Endothelial cell of umbilical vein (primary cell): ENCODE measurements at regions not wholly inside any gene's neighbourhood (a gene's known extent, or its start where the extent isn't known, plus 50 kb on each side); places are given as distances from the start of the nearest gene placed in this dataset.

Source experiments
- EZH2 ChIP-seq: IDR thresholded peaks from 2 replicates; pipeline ENCODE4 v1.6.1; 2012; ENCODE audit warnings: borderline replicate concordance, low read depth, mild to moderate bottlenecking, moderate library complexity, low read length, inconsistent platforms; ENCODE audit not compliant: severe bottlenecking
- FOS ChIP-seq: IDR thresholded peaks from 2 replicates; pipeline ENCODE4 v1.6.1; 2011; ENCODE audit warnings: mild to moderate bottlenecking, low read length, moderate library complexity, borderline replicate concordance; ENCODE audit not compliant: insufficient read depth
- POLR2A ChIP-seq: IDR thresholded peaks from 2 replicates; pipeline ENCODE4 v1.6.1; 2012; ENCODE audit warnings: low read depth, mild to moderate bottlenecking, control low read depth, low read length
- POLR2AphosphoS5 ChIP-seq: IDR thresholded peaks from 2 replicates; pipeline ENCODE4 v1.6.1; 2012; ENCODE audit warnings: low read depth, mild to moderate bottlenecking, control low read depth, low read length, moderate library complexity; ENCODE audit not compliant: insufficient read depth
- TF ChIP-seq, protein P1 (sequence below): IDR thresholded peaks from 2 replicates; pipeline ENCODE4 v1.6.1; 2011; ENCODE audit not compliant: insufficient read depth, insufficient read length
- TF ChIP-seq, protein P2 (sequence below), 2 donors: IDR thresholded peaks; 1 replicate in 1 of 2; 2 replicates in 1 of 2; pipeline ENCODE4 v1.5.1; 2011; ENCODE audit warnings: low read length in 2 of 2, mild to moderate bottlenecking in 2 of 2, moderate library complexity in 2 of 2, control low read depth in 1 of 2, inconsistent platforms in 1 of 2, low read depth in 1 of 2; ENCODE audit not compliant: insufficient read depth in 1 of 2; ENCODE audit errors: extremely low read depth in 1 of 2

DNA sequence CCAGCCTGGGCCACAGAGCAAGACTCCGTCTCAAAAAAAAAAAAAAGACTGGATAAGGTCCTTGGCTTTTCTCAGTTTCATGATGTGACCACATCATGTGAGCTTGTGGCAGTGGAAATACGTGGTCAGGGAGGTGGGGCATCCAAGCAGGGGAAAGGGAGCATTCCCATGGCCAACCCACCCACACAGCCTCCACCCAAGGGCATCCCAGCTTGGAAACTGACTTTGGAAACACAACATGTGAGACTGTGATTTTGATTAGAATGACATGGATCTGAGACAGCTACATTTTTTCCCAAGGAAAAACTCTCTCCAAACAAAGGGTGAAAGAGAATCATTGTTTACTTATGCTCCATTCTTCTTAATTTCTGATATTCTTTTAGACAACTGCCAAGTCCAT, 405.0 kb upstream of the ZNF507 start:
- TF ChIP-seq POLR2A (no peak), POLR2AphosphoS5 (no peak), EZH2 (no peak), FOS (no peak)
- TF ChIP-seq, protein P1, sequence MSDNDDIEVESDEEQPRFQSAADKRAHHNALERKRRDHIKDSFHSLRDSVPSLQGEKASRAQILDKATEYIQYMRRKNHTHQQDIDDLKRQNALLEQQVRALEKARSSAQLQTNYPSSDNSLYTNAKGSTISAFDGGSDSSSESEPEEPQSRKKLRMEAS, result no peak
- TF ChIP-seq, protein P2, sequence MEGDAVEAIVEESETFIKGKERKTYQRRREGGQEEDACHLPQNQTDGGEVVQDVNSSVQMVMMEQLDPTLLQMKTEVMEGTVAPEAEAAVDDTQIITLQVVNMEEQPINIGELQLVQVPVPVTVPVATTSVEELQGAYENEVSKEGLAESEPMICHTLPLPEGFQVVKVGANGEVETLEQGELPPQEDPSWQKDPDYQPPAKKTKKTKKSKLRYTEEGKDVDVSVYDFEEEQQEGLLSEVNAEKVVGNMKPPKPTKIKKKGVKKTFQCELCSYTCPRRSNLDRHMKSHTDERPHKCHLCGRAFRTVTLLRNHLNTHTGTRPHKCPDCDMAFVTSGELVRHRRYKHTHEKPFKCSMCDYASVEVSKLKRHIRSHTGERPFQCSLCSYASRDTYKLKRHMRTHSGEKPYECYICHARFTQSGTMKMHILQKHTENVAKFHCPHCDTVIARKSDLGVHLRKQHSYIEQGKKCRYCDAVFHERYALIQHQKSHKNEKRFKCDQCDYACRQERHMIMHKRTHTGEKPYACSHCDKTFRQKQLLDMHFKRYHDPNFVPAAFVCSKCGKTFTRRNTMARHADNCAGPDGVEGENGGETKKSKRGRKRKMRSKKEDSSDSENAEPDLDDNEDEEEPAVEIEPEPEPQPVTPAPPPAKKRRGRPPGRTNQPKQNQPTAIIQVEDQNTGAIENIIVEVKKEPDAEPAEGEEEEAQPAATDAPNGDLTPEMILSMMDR (IDR thresholded peaks at IDR 0.05; ENCODE audit: extremely low read depth in 1 of 2, insufficient read depth in 1 of 2, low read depth in 1 of 2, low read length in 2 of 2), result no peak
